ENCODE measurements at regions not wholly inside any gene's neighbourhood (a gene's known extent, or its start where the extent isn't known, plus 50 kb on each side); places are given as distances from the start of the nearest gene placed in this dataset.
"Not testable (repeated sequence)": the region's sequence is repeated elsewhere in the genome, so short reads cannot be mapped to it uniquely, and the experiment has no call there.

DNA sequence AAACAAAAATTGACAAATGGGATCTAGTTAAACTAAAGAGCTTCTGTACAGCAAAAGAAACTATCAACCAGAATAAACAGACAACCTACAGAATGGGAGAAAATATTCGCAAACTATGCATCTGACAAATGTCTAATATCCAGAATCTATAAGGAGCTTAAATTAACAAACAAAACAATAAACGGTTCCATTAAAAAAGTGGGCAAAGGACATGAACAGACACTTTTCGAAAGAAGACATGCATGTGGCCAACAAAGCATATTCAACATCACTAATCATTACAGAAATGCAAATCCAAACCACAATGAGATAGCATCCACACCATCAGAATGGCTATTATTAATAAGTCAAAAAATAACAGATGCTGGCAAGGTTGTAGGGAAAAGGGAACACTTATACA lies 50.5 kb upstream of the MED13L start:
- 94% methylated on average over 3 of the region's 3 CpGs for WGBS (ENCODE audit: low lambda C conversion rate, missing lambda C conversion rate)
- H3K79me2 ChIP-seq; H2AFZ ChIP-seq; H3K9me3 ChIP-seq (ENCODE audit: low read depth); H3K4me1 ChIP-seq (ENCODE audit: insufficient read depth); H3K4me3 ChIP-seq; H4K20me1 ChIP-seq (ENCODE audit: insufficient read depth, poor library complexity, severe bottlenecking); H3K27ac ChIP-seq; H3K9me2 ChIP-seq (replicated peaks; ENCODE audit: insufficient read depth); H3K36me3 ChIP-seq (replicated peaks; ENCODE audit: insufficient read depth, low read depth); H3K4me2 ChIP-seq; H3K27me3 ChIP-seq; DNase-seq (ENCODE audit: low spot score): not testable (repeated sequence)

GRCh38 chr12:116331876-116332275 lies 54.4 kb upstream of the MED13L start:
- WGBS (ENCODE audit: low lambda C conversion rate, missing lambda C conversion rate) = 98% methylated on average over 2 of the region's 2 CpGs
- no peaks in the 10 kb centered on the region for H3K9me2 ChIP-seq (replicated peaks; ENCODE audit: insufficient read depth)

GRCh38 chr12:116332705-116333380 lies 55.4 kb upstream of the MED13L start:
- Histone ChIP-seq H3K4me3 (no peak overlapping the region), H4K20me1 (ENCODE audit: insufficient read depth, poor library complexity, severe bottlenecking) (no peaks in the 10 kb centered on the region), H3K79me2 (no peaks in the 10 kb centered on the region), H3K27me3 (no peaks in the 10 kb centered on the region), H3K9me2 (replicated peaks; ENCODE audit: insufficient read depth) (no peaks in the 10 kb centered on the region), H3K9me3 (ENCODE audit: low read depth) (no peaks in the 10 kb centered on the region), H3K27ac (no peak overlapping the region), H3K4me2 (no peak overlapping the region), H2AFZ (no peak overlapping the region), H3K4me1 (ENCODE audit: insufficient read depth) (no peaks in the 10 kb centered on the region), H3K36me3 (replicated peaks; ENCODE audit: insufficient read depth, low read depth) (no peaks in the 10 kb centered on the region)
- TF ChIP-seq CTCF (IDR thresholded peaks at IDR 0.05; ENCODE audit: poor library complexity) (no peak), EZH2 (IDR thresholded peaks at IDR 0.05; ENCODE audit: borderline replicate concordance) (no peak), EZH2phosphoT487 (IDR thresholded peaks at IDR 0.05; ENCODE audit: low read depth, severe bottlenecking, unreplicated experiment) (no peak)
- WGBS (ENCODE audit: low lambda C conversion rate, missing lambda C conversion rate) = 90% methylated on average over 11 of the region's 11 CpGs
- no peak for DNase-seq (ENCODE audit: low spot score)

More at GRCh38 chr12:116331876-116332275, 54.4 kb upstream of the MED13L start:
- no peak overlapping the region for H3K27ac ChIP-seq
- no peak overlapping the region for H2AFZ ChIP-seq
- H3K79me2 ChIP-seq = no peaks in the 10 kb centered on the region
- H3K9me3 ChIP-seq (ENCODE audit: low read depth) = no peaks in the 10 kb centered on the region
- TF ChIP-seq CTCF (IDR thresholded peaks at IDR 0.05; ENCODE audit: poor library complexity) = no peak
- TF ChIP-seq EZH2phosphoT487 (IDR thresholded peaks at IDR 0.05; ENCODE audit: low read depth, severe bottlenecking, unreplicated experiment) = no peak
- no peak for TF ChIP-seq EZH2 (IDR thresholded peaks at IDR 0.05; ENCODE audit: borderline replicate concordance)
- H4K20me1 ChIP-seq (ENCODE audit: insufficient read depth, poor library complexity, severe bottlenecking) = no peaks in the 10 kb centered on the region
- H3K36me3 ChIP-seq (replicated peaks; ENCODE audit: insufficient read depth, low read depth) = no peaks in the 10 kb centered on the region
- no peak for DNase-seq (ENCODE audit: low spot score)
- no peak overlapping the region for H3K4me3 ChIP-seq
- no peak overlapping the region for H3K4me2 ChIP-seq
- H3K4me1 ChIP-seq (ENCODE audit: insufficient read depth) = no peaks in the 10 kb centered on the region
- no peaks in the 10 kb centered on the region for H3K27me3 ChIP-seq

DNA sequence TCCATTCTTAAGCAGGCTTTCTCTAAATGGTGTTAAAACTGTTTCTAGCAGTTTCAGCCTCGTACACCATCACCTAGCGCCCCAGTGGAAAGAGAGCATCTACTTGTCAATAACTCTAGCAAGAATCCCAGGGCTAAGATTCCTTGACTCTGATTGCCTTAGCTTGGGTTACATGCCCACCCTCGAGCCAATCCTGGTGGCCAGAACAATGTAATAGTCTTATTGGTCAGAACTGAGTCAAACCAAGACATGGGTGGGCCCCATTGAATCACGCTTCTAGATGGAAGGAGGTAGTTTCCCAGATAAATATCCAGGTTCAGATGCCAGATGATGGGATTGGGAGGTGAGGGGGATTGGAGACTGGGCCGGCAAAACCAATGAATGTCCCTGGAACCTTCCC lies 55.9 kb upstream of the MED13L start:
- Histone ChIP-seq H3K9me2 (replicated peaks; ENCODE audit: insufficient read depth) (no peaks in the 10 kb centered on the region), H3K79me2 (no peaks in the 10 kb centered on the region), H2AFZ (no peak overlapping the region), H3K36me3 (replicated peaks; ENCODE audit: insufficient read depth, low read depth) (no peaks in the 10 kb centered on the region), H3K4me2 (no peak overlapping the region), H3K4me3 (no peak overlapping the region), H3K9me3 (ENCODE audit: low read depth) (no peaks in the 10 kb centered on the region), H3K27me3 (no peaks in the 10 kb centered on the region), H4K20me1 (ENCODE audit: insufficient read depth, poor library complexity, severe bottlenecking) (no peaks in the 10 kb centered on the region), H3K4me1 (ENCODE audit: insufficient read depth) (no peaks in the 10 kb centered on the region), H3K27ac (no peak overlapping the region)
- 89% methylated on average over 5 of the region's 5 CpGs for whole genome bisulfite sequencing (ENCODE audit: low lambda C conversion rate, missing lambda C conversion rate)
- TF ChIP-seq CTCF (IDR thresholded peaks at IDR 0.05; ENCODE audit: poor library complexity) (no peak), EZH2 (IDR thresholded peaks at IDR 0.05; ENCODE audit: borderline replicate concordance) (no peak), EZH2phosphoT487 (IDR thresholded peaks at IDR 0.05; ENCODE audit: low read depth, severe bottlenecking, unreplicated experiment) (no peak)
- no peak for DNase-seq (ENCODE audit: low spot score)

Data from hepatocyte (in vitro differentiated cells).